Right lobe of liver (tissue), 4 donors: ENCODE measurements at regions not wholly inside any gene's neighbourhood (a gene's known extent, or its start where the extent isn't known, plus 50 kb on each side); places are given as distances from the start of the nearest gene placed in this dataset.

ENCODE experiments used
- POLR2A ChIP-seq: fragments of 450-650 bp; IDR thresholded peaks from one replicate; pipeline ENCODE4 v1.6.1; 2017; ENCODE audit warnings: antibody characterized with exemption, mild to moderate bottlenecking
- TF ChIP-seq, protein P1 (sequence below), 4 donors: fragments of 200-600 bp in 3 of 4; fragments of 450-650 bp in 1 of 4; IDR thresholded peaks; one replicate each; pipeline versions ENCODE4 v1.5.1 to v1.8.0; 2016 to 2022; ENCODE audit warnings: antibody characterized with exemption in 4 of 4, mild to moderate bottlenecking in 2 of 4
- donor health status: DM: no; HTN: no; CAD: no.
- donor health status: DM: no; HTN: no; CAD: no.
- donor health status: DM: no; HTN: yes; CAD: no.

GRCh38 chr2:16454621-16455020 is 211.0 kb downstream of the CYRIA start:
- TF ChIP-seq, protein P1, sequence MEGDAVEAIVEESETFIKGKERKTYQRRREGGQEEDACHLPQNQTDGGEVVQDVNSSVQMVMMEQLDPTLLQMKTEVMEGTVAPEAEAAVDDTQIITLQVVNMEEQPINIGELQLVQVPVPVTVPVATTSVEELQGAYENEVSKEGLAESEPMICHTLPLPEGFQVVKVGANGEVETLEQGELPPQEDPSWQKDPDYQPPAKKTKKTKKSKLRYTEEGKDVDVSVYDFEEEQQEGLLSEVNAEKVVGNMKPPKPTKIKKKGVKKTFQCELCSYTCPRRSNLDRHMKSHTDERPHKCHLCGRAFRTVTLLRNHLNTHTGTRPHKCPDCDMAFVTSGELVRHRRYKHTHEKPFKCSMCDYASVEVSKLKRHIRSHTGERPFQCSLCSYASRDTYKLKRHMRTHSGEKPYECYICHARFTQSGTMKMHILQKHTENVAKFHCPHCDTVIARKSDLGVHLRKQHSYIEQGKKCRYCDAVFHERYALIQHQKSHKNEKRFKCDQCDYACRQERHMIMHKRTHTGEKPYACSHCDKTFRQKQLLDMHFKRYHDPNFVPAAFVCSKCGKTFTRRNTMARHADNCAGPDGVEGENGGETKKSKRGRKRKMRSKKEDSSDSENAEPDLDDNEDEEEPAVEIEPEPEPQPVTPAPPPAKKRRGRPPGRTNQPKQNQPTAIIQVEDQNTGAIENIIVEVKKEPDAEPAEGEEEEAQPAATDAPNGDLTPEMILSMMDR (IDR thresholded peaks at IDR 0.05) = no peak
- no peak for TF ChIP-seq POLR2A
